K562 (cell line): ENCODE measurements at regions not wholly inside any gene's neighbourhood (a gene's known extent, or its start where the extent isn't known, plus 50 kb on each side); places are given as distances from the start of the nearest gene placed in this dataset.

Experiments
- ATAC-seq: fragments of 200-7000 bp; cut with Tn5 transposase; 3 replicates; pipeline ENCODE4 v1.9.1; 2020; ENCODE audit warnings: moderate library complexity
- BruUV-seq: library from RNA; stranded (reverse); fragments of 400-500 nt; replicated peaks from 2 replicates; lab custom pipeline; 2021; lab: Mats Ljungman, UMichigan
- CTCF ChIA-PET: fragments of 300-600 bp; formaldehyde crosslinking; extraction: SDS; loops from one replicate; lab custom pipeline; 2021; ENCODE audit warnings: low intra/inter-chr PET ratio; lab: Yijun Ruan, JAX
- POLR2A ChIA-PET: fragments of 300-600, 350-650 bp; sonication (Branson Sonifier 250); formaldehyde crosslinking; extraction: SDS; loops from one replicate; lab custom pipeline; 2021; ENCODE audit warnings: antibody characterized with exemption, inconsistent platforms; lab: Yijun Ruan, JAX
- DNase-seq, 4 experiments: peaks; one replicate each; pipeline versions ENCODE4 v3.0.0 to v3.0.0-alpha.2; 2011 to 2018; ENCODE audit warnings: low spot score in 3 of 4, mixed read lengths in 3 of 4; ENCODE audit errors: extremely low read depth in 1 of 4
- FAIRE-seq: peaks from 2 replicates; lab custom pipeline; 2011; peaks lifted over from hg19 to GRCh38; lab: Jason Lieb, UNC
- H2AFZ ChIP-seq: 2 replicates; pipeline ENCODE4 v1.6.0; 2011; ENCODE audit warnings: low read depth, low read length, control low read depth, inconsistent platforms
- H3K27ac ChIP-seq: fragments of 200-600 bp; 3 replicates; pipeline ENCODE4 v1.8.0; 2011; ENCODE audit warnings: low read depth, mild to moderate bottlenecking, control low read depth, inconsistent platforms, low read length, moderate library complexity, mixed read lengths; ENCODE audit errors: extremely low read depth
- H3K27me3 ChIP-seq, 2 experiments: fragments of 300-600 bp in 1 of 2; 2 replicates in 1 of 2; 3 replicates in 1 of 2; pipeline versions ENCODE4 v1.6.0 to v1.8.0; 2011; ENCODE audit warnings: inconsistent platforms in 2 of 2, low read length in 2 of 2, mild to moderate bottlenecking in 1 of 2, mixed read lengths in 1 of 2, moderate library complexity in 1 of 2; ENCODE audit not compliant: control insufficient read depth in 2 of 2, insufficient read depth in 2 of 2
- H3K36me3 ChIP-seq: fragments of 300-600 bp; 3 replicates; pipeline ENCODE4 v1.8.0; 2011; ENCODE audit warnings: mild to moderate bottlenecking, low read length, inconsistent platforms; ENCODE audit not compliant: control insufficient read depth, insufficient read depth
- H3K4me1 ChIP-seq, 2 experiments: fragments of 200-600 bp in 1 of 2; replicated peaks in 1 of 2; 2 replicates in 1 of 2; 3 replicates in 1 of 2; pipeline versions ENCODE4 v1.5.1 to v1.8.0; 2011; ENCODE audit warnings: inconsistent platforms in 2 of 2, low read length in 2 of 2, mild to moderate bottlenecking in 1 of 2, mixed read lengths in 1 of 2, moderate library complexity in 1 of 2; ENCODE audit not compliant: control insufficient read depth in 2 of 2, insufficient read depth in 2 of 2
- H3K4me2 ChIP-seq: 2 replicates; pipeline ENCODE4 v1.6.1; 2011; ENCODE audit warnings: low read length, control low read depth, inconsistent platforms, mixed read lengths; ENCODE audit not compliant: insufficient read depth
- H3K4me3 ChIP-seq: fragments of 200-600 bp; sonication (generic), shearing (Covaris generic); 2 replicates; pipeline ENCODE4 v1.5.1; 2016; ENCODE audit warnings: control low read depth, inconsistent platforms
- H3K79me2 ChIP-seq: fragments of 200-600 bp; 3 replicates; pipeline ENCODE4 v1.8.0; 2011; ENCODE audit warnings: low read length, inconsistent platforms; ENCODE audit not compliant: control insufficient read depth, insufficient read depth
- H3K9ac ChIP-seq, 2 experiments: 2 replicates each; pipeline versions ENCODE4 v1.6.0 to v1.6.1; 2011; ENCODE audit warnings: low read depth in 2 of 2, low read length in 2 of 2, control low read depth in 1 of 2, inconsistent platforms in 1 of 2, mild to moderate bottlenecking in 1 of 2, mixed read lengths in 1 of 2; ENCODE audit not compliant: insufficient read depth in 1 of 2
- H3K9me1 ChIP-seq: one replicate; pipeline ENCODE4 v1.6.0; 2011; ENCODE audit warnings: inconsistent platforms, mild to moderate bottlenecking, low read length, moderate library complexity; ENCODE audit not compliant: control insufficient read depth, insufficient read depth
- H3K9me3 ChIP-seq: replicated peaks from 2 replicates; pipeline ENCODE4 v1.5.1; 2011; ENCODE audit warnings: low read depth, low read length, inconsistent platforms; ENCODE audit not compliant: control insufficient read depth, insufficient read depth
- H4K20me1 ChIP-seq: replicated peaks from 2 replicates; pipeline ENCODE4 v1.6.1; 2011; ENCODE audit warnings: low read length, inconsistent platforms, mixed read lengths; ENCODE audit not compliant: control insufficient read depth, insufficient read depth
- ATF6 ChIP-seq: sonication (generic); formaldehyde crosslinking; IDR thresholded peaks from 2 replicates; pipeline ENCODE4 v1.4.0; 2020; ENCODE audit warnings: mild to moderate bottlenecking, missing genetic modification reagents
- BACH1 ChIP-seq: fragments of 200-800 bp; sonication (Bioruptor generic); IDR thresholded peaks from 2 replicates; pipeline ENCODE4 v1.6.1; 2016; ENCODE audit warnings: missing genetic modification characterization, missing compliant biosample characterization
- GTF2F1 ChIP-seq: IDR thresholded peaks from 2 replicates; pipeline ENCODE4 v1.6.1; 2011; ENCODE audit warnings: low read depth, low read length, improper control_type of control experiment
- HMBOX1 ChIP-seq: sonication (generic); IDR thresholded peaks from 2 replicates; pipeline ENCODE4 v1.6.1; 2016
- HNRNPLL ChIP-seq: fragments of 200-400 bp; formaldehyde crosslinking; IDR thresholded peaks from 2 replicates; pipeline ENCODE4 v1.6.1; 2017; ENCODE audit warnings: low read length, low read depth, mild to moderate bottlenecking; ENCODE audit not compliant: poor library complexity, severe bottlenecking
- HSF4 ChIP-seq: fragments of 250-450 bp; sonication (Bioruptor Pico); IDR thresholded peaks from 2 replicates; pipeline ENCODE4 v2.1.2; 2022; ENCODE audit warnings: mild to moderate bottlenecking, moderate library complexity, borderline replicate concordance
- MAFK ChIP-seq: IDR thresholded peaks from 2 replicates; pipeline ENCODE4 v1.6.1; 2011; ENCODE audit warnings: low read length, improper control_type of control experiment
- OTX1 ChIP-seq: fragments of 450-650 bp; formaldehyde crosslinking; IDR thresholded peaks from 2 replicates; pipeline ENCODE4 v1.4.0; 2022; ENCODE audit warnings: mild to moderate bottlenecking
- PML ChIP-seq: IDR thresholded peaks from 2 replicates; pipeline ENCODE4 v1.6.1; 2012; ENCODE audit warnings: low read length, inconsistent platforms
- UBTF ChIP-seq, 2 experiments: IDR thresholded peaks; 2 replicates each; pipeline ENCODE4 v1.6.1; 2012; ENCODE audit warnings: improper control_type of control experiment in 2 of 2, low read depth in 2 of 2, low read length in 2 of 2, borderline replicate concordance in 1 of 2
- WGBS: fragments of 100-300 bp; shearing (Covaris generic); methylation state at CpG from one replicate; pipeline ENCODE4 v1.1.6; 2016; ENCODE audit warnings: low coverage, mixed read lengths; ENCODE audit not compliant: insufficient coverage; ENCODE audit errors: missing lambda C conversion rate; 5-methylcytosine and 5-hydroxymethylcytosine counted together
- in situ Hi-C: fragments of 300-500 bp; cut with MboI; formaldehyde crosslinking; loops from 4 replicates; pipeline ENCODE4 v1.15.0; 2018; ENCODE audit warnings: inconsistent platforms, mixed read lengths
- intact Hi-C: fragments of 100-400 bp; cut with micrococcal nuclease; formaldehyde crosslinking; loops from 2 replicates; pipeline ENCODE4 v1.14.2; 2022

- TF ChIP-seq HMBOX1 (no peak), BACH1 (no peak), GTF2F1 (no peak), HNRNPLL (no peak), HSF4 (no peak), ATF6 (CRISPR knock-in tag) (no peak), PML (no peak), MAFK (no peak)
- TF ChIP-seq, all 486 proteins: peak for 0
These were observed 748.8 kb downstream of the XPNPEP1 start (continued) for GRCh38 chr10:109174526-109174925.

- in situ Hi-C loops = no loop called here
- TF ChIP-seq OTX1 (CRISPR knock-in tag) (no peak), UBTF (IDR thresholded peaks at IDR 0.05; ENCODE audit: borderline replicate concordance in 1 of 2, low read depth in 2 of 2, low read length in 2 of 2) (no peak)
These were observed 749.4 kb downstream of the XPNPEP1 start for GRCh38 chr10:109173937-109174336.

More at GRCh38 chr10:109173937-109174336, 749.4 kb downstream of the XPNPEP1 start:
- H3K27me3 ChIP-seq = no peaks in the 10 kb centered on the region
- DNase-seq = no peak
- no peaks in the 10 kb centered on the region for H3K36me3 ChIP-seq
- H3K4me1 ChIP-seq = no peaks in the 10 kb centered on the region
- no peaks in the 10 kb centered on the region for H3K9me3 ChIP-seq
- no peak overlapping the region for H3K9ac ChIP-seq
- no peak overlapping the region for H3K4me3 ChIP-seq
- BruUV-seq = no TSS peak
- CTCF ChIA-PET = no interaction called here
- no peak for FAIRE-seq
- no peaks in the 10 kb centered on the region for H3K9me1 ChIP-seq
- intact Hi-C loops = no loop called here
- H2AFZ ChIP-seq = no peak overlapping the region
- POLR2A ChIA-PET = no interaction called here
- ATAC-seq = no peak
- 0% methylated on average over 2 of the region's 2 CpGs for WGBS
- no peaks in the 10 kb centered on the region for H4K20me1 ChIP-seq
- no peaks in the 10 kb centered on the region for H3K79me2 ChIP-seq
- no peak overlapping the region for H3K4me2 ChIP-seq
- no peak overlapping the region for H3K27ac ChIP-seq
